Stimulated activated CD4-positive, alpha-beta T cell treated with anti-CD3 and anti-CD28 coated beads, Interleukin-1b, Interleukin-23, amount 100 ng/mL, for 48 hours (primary cell): ENCODE measurements at regions not wholly inside any gene's neighbourhood (a gene's known extent, or its start where the extent isn't known, plus 50 kb on each side); places are given as distances from the start of the nearest gene placed in this dataset.

Experiments used
- DNase-seq: peaks from one replicate; pipeline ENCODE4 v3.0.0-alpha.2; 2020

- no peak for DNase-seq
These were observed 233.9 kb downstream of the MAF start for GRCh38 chr16:79366635-79367034.

- no peak for DNase-seq
These were observed 234.8 kb downstream of the MAF start for GRCh38 chr16:79365702-79366101.

- DNase-seq: no peak
These were observed 237.1 kb downstream of the MAF start for GRCh38 chr16:79363484-79363883.

GRCh38 chr16:79363035-79363434 lies 237.5 kb downstream of the MAF start:
- DNase-seq: no peak

GRCh38 chr16:79362300-79362970 lies 238.1 kb downstream of the MAF start:
- no peak for DNase-seq

GRCh38 chr16:79361132-79361751 lies 239.3 kb downstream of the MAF start:
- DNase-seq: no peak

GRCh38 chr16:79360267-79360666 lies 240.3 kb downstream of the MAF start:
- no peak for DNase-seq

GRCh38 chr16:79359082-79359481 lies 241.5 kb downstream of the MAF start:
- no peak for DNase-seq

- no peak for DNase-seq
These were observed 242.3 kb downstream of the MAF start for GRCh38 chr16:79358188-79358587.

- DNase-seq: no peak
These were observed 244.8 kb downstream of the MAF start for GRCh38 chr16:79355600-79356358.

- DNase-seq: no peak
These were observed 248.6 kb downstream of the MAF start for GRCh38 chr16:79351927-79352326.

GRCh38 chr16:79349803-79350202 lies 250.7 kb downstream of the MAF start:
- no peak for DNase-seq

- peak; percentile 31 for DNase-seq
These were observed 251.8 kb downstream of the MAF start for GRCh38 chr16:79348521-79349306.

- no peak for DNase-seq
These were observed 253.3 kb downstream of the MAF start for GRCh38 chr16:79347277-79347676.

GRCh38 chr16:79339863-79340262 lies 260.7 kb downstream of the MAF start:
- no peak for DNase-seq

- DNase-seq: no peak
These were observed 262.6 kb downstream of the MAF start for GRCh38 chr16:79337906-79338305.

- no peak for DNase-seq
These were observed 263.9 kb downstream of the MAF start for GRCh38 chr16:79336437-79337229.

- DNase-seq: peak; percentile 46
These were observed 266.4 kb downstream of the MAF start for GRCh38 chr16:79334127-79334526.

- DNase-seq: no peak
These were observed 269.5 kb downstream of the MAF start for GRCh38 chr16:79331066-79331465.

GRCh38 chr16:79329967-79330366 lies 270.6 kb downstream of the MAF start:
- DNase-seq: no peak

GRCh38 chr16:79329166-79329521 lies 271.4 kb downstream of the MAF start:
- DNase-seq: no peak

- no peak for DNase-seq
These were observed 272.0 kb downstream of the MAF start for GRCh38 chr16:79328402-79329165.
